ENCODE measurements at regions not wholly inside any gene's neighbourhood (a gene's known extent, or its start where the extent isn't known, plus 50 kb on each side); places are given as distances from the start of the nearest gene placed in this dataset.

DNA sequence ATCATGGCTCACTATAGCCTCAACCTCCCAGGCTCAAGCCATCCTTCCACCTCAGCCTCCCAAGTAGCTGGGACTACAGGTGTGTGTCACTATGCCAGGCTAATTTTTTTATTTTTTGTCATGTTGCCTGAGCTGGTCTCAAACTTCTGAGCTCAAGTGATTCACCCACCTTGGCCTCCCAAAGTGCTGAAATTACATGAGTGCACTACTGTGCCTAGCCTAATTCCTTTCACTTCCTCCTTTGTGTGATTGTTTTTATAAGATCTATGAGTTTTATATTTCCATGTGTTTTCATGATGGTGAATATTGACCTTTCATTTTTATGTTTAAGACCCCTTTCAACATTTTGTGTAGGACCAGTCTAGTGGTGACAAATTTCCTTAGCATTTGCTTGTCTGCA lies 55.2 kb upstream of the IL12B start:
- no peaks in the 10 kb centered on the region for H3K27me3 ChIP-seq
- TF ChIP-seq POLR2A (IDR thresholded peaks at IDR 0.05), result no peak
- no peak for TF ChIP-seq POLR2AphosphoS5 (IDR thresholded peaks at IDR 0.05)
- no peak for TF ChIP-seq EP300 (IDR thresholded peaks at IDR 0.05)
- TF ChIP-seq, protein P1, sequence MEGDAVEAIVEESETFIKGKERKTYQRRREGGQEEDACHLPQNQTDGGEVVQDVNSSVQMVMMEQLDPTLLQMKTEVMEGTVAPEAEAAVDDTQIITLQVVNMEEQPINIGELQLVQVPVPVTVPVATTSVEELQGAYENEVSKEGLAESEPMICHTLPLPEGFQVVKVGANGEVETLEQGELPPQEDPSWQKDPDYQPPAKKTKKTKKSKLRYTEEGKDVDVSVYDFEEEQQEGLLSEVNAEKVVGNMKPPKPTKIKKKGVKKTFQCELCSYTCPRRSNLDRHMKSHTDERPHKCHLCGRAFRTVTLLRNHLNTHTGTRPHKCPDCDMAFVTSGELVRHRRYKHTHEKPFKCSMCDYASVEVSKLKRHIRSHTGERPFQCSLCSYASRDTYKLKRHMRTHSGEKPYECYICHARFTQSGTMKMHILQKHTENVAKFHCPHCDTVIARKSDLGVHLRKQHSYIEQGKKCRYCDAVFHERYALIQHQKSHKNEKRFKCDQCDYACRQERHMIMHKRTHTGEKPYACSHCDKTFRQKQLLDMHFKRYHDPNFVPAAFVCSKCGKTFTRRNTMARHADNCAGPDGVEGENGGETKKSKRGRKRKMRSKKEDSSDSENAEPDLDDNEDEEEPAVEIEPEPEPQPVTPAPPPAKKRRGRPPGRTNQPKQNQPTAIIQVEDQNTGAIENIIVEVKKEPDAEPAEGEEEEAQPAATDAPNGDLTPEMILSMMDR (IDR thresholded peaks at IDR 0.05), result no peak
- no peak for ATAC-seq
- H3K4me3 ChIP-seq, result no peak overlapping the region
- no peaks in the 10 kb centered on the region for H3K36me3 ChIP-seq
- H3K9me3 ChIP-seq, result peaks cover 0 to 60% (median 0%) of the 10 kb centered on the region in 3 donors
- no peak overlapping the region for H3K27ac ChIP-seq
- H3K4me1 ChIP-seq, result no peaks in the 10 kb centered on the region

DNA sequence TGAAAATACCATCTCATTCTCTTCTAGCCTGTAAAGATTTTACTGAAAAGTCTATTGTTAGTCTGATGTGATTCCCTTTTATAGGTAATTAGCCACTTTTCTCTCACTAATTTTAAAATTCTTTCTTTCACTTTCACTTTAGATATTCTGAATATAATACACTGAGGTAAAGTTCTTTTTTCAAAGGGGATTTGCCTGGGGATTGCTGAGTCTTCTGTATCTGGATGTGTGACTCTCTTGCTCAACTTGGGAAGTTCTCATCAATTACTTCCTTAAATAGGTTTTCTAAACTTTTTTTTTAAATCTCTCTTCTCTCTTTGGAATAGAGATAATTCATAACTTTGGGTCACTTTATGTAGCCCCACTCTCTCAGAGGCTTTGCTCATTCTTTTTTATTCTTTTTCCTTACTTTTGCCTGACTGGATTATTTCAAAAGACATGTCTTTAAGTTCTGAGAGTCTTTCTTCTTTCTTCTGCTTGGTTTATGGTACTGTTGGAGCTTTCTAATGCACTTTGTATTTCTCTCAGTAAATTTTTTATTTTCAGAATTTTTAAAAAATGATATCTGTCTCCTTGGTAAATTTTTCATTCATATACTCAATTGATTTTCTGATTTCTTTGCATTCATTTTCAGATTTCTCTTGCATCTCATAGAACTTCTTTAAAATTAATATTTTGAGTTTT lies 55.9 kb upstream of the IL12B start:
- TF ChIP-seq POLR2A (IDR thresholded peaks at IDR 0.05), result no peak
- no peak for TF ChIP-seq EP300 (IDR thresholded peaks at IDR 0.05)
- TF ChIP-seq, protein P1 (IDR thresholded peaks at IDR 0.05), result no peak
- TF ChIP-seq POLR2AphosphoS5 (IDR thresholded peaks at IDR 0.05), result no peak
- Histone ChIP-seq H3K4me3 (no peak overlapping the region), H3K27me3 (no peaks in the 10 kb centered on the region), H3K9me3 (peaks cover 0 to 60% (median 0%) of the 10 kb centered on the region in 3 donors), H3K36me3 (no peaks in the 10 kb centered on the region), H3K4me1 (no peaks in the 10 kb centered on the region), H3K27ac (no peak overlapping the region)
- ATAC-seq, result no peak

DNA sequence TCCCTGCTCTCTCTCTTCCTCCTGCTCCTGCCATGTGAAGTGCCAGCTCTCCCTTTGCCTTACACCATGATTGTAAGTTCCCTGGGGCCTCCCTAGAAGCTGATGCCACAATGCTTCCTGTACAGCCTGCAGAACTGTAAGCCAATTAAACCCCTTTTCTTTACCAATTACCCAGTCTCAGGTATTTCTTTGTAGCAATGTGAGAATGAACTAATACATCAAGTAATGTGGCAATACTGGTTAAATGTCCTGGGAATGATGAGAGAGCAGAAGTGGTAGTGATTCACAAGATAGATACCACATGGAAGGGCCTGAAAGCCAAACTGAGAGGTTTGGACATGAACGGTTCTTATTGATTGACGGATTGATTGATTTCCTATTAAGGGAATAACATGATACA lies 62.6 kb upstream of the IL12B start:
- H3K4me3 ChIP-seq, result no peak overlapping the region
- H3K27ac ChIP-seq, result no peak overlapping the region
- H3K27me3 ChIP-seq, result peaks cover 20% of the 10 kb centered on the region
- H3K36me3 ChIP-seq, result no peaks in the 10 kb centered on the region
- no peaks in the 10 kb centered on the region for H3K4me1 ChIP-seq
- no peak for ATAC-seq
- TF ChIP-seq POLR2AphosphoS5 (IDR thresholded peaks at IDR 0.05) (no peak), EP300 (IDR thresholded peaks at IDR 0.05) (no peak), POLR2A (IDR thresholded peaks at IDR 0.05) (no peak)
- TF ChIP-seq, protein P1 (IDR thresholded peaks at IDR 0.05), result no peak
- peaks cover 0 to 16% (median 0%) of the 10 kb centered on the region in 3 donors for H3K9me3 ChIP-seq
- 80 to 97% methylated on average over 2 of the region's 2 CpGs for WGBS, 2 donors (ENCODE audit: low coverage in 1 of 2)

DNA sequence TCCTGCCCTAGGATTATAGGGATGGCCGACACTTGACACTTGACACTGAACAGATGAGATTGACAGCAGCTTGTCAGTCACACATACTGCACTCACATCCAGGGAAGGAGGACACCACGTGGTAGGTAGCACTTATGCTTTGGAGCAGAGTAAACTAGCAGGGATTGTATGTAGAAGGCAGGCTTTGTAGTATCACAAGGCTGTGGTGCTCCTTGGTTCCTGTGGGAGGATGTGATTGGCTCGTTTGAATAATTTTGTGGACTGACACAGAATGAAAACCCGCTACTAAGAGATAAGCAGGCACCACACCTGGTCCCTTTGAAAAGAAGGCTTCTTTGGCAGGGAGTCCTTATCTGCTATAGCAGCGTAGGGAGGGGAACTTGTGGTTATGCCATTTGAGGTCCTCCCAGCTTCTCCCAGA lies 63.6 kb upstream of the IL12B start:
- peaks cover 20% of the 10 kb centered on the region for H3K27me3 ChIP-seq
- peaks cover 0 to 10% (median 0%) of the 10 kb centered on the region in 3 donors for H3K9me3 ChIP-seq
- H3K36me3 ChIP-seq, result no peaks in the 10 kb centered on the region
- 61 to 100% methylated on average over 1 to 5 of the region's 5 CpGs for WGBS, 2 donors (ENCODE audit: low coverage in 1 of 2)
- no peak overlapping the region for H3K4me3 ChIP-seq
- TF ChIP-seq POLR2AphosphoS5 (IDR thresholded peaks at IDR 0.05) (no peak), POLR2A (IDR thresholded peaks at IDR 0.05) (no peak)
- ATAC-seq, result no peak
- no peak overlapping the region for H3K27ac ChIP-seq
- H3K4me1 ChIP-seq, result no peaks in the 10 kb centered on the region

DNA sequence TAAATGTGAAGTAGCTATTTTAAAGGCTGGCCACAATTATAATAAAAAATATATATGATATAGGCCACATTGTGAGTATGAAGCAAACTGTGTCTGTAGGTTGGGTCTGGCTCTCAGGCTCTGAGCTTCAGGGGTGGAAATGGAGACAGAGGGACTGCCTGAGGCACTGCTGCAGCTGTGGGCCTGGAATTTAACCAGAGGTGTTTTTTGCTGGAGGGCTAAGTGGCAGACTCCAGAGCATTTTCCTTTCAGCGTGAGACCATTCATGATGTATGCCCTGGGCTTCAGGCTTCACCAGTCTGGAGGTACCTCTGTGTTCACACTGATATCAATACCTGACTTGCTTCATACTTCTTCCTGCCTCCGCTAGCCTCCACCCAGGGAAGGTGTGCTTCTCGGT lies 64.9 kb upstream of the IL12B start:
- Histone ChIP-seq H3K27me3 (peaks cover 20% of the 10 kb centered on the region), H3K36me3 (no peaks in the 10 kb centered on the region), H3K9me3 (peaks cover 0 to 2% (median 0%) of the 10 kb centered on the region in 3 donors), H3K27ac (no peak overlapping the region), H3K4me3 (no peak overlapping the region), H3K4me1 (no peaks in the 10 kb centered on the region)
- no peak for ATAC-seq
- TF ChIP-seq POLR2A (IDR thresholded peaks at IDR 0.05), result no peak
- TF ChIP-seq, protein P1 (IDR thresholded peaks at IDR 0.05), result no peak
- TF ChIP-seq EP300 (IDR thresholded peaks at IDR 0.05), result no peak
- no peak for TF ChIP-seq POLR2AphosphoS5 (IDR thresholded peaks at IDR 0.05)
- 55 to 80% methylated on average over 1 to 3 of the region's 3 CpGs for WGBS, 2 donors (ENCODE audit: low coverage in 1 of 2)

All from gastroesophageal sphincter (tissue), 4 donors.